ENCODE measurements at regions not wholly inside any gene's neighbourhood (a gene's known extent, or its start where the extent isn't known, plus 50 kb on each side); places are given as distances from the start of the nearest gene placed in this dataset.

DNA sequence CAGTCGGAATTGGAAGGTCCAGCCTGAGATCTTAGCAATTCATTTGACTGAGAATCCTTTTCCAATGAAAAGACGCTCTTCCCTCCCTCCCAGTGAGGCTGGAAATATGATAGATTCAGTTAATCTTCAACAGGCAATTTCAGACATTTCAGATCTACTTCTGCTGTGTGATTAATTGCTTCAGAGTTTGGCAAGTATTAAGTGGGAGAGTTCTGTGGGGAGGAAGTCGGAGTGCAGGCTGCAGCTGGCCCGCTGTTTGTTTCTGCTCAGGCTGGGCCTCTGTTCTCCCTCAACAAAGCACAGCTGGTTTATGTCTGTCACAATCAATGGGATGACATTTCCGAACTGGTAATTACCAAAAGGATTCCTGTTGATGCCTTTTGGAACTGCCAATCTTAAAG lies 178.2 kb downstream of the NDFIP2 start:
- TF ChIP-seq TAF1 (IDR thresholded peaks at IDR 0.05; ENCODE audit: borderline replicate concordance, insufficient read depth, low read length) (no peak), SIN3A (IDR thresholded peaks at IDR 0.05; ENCODE audit: borderline replicate concordance, insufficient read depth, low read length) (no peak), POLR2AphosphoS5 (IDR thresholded peaks at IDR 0.05; ENCODE audit: low read depth, low read length) (no peak), FOXP2 (optimal IDR thresholded peaks at IDR 0.05; ENCODE audit: borderline replicate concordance, extremely low read depth, extremely low read length, insufficient read depth) (no peak), REST (IDR thresholded peaks at IDR 0.05; ENCODE audit: insufficient read depth in 1 of 2, low read depth in 2 of 2, low read length in 2 of 2) (no peak)

Measured in PFSK-1 (cell line).